ENCODE measurements at regions not wholly inside any gene's neighbourhood (a gene's known extent, or its start where the extent isn't known, plus 50 kb on each side); places are given as distances from the start of the nearest gene placed in this dataset.

DNA sequence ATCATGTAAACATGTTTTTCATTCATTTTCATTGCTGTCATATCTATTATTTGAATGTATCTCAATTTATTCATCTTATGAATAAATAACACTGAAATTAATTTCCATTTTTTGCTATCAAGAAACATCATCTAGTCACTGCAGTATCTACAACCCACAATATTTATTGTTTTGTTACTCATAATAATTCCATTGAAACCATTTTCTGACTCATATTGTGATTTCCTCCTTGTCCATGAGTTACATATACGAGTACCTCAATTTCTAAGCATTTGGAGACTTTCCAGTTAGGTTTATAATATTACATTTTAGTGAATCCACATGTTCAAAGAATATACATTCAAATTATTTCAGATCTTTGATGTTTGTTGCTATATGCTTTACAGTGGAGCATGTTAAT lies 1524.0 kb downstream of the SLITRK1 start:
- Mint-ChIP-seq H3K27ac (no peak overlapping the region), H3K4me1 (no peaks in the 10 kb centered on the region), H3K36me3 (no peaks in the 10 kb centered on the region), H3K27me3 (no peaks in the 10 kb centered on the region), H3K9me3 (peaks cover 2% of the 10 kb centered on the region), H3K4me3 (no peak overlapping the region)
- no peak for ATAC-seq

DNA sequence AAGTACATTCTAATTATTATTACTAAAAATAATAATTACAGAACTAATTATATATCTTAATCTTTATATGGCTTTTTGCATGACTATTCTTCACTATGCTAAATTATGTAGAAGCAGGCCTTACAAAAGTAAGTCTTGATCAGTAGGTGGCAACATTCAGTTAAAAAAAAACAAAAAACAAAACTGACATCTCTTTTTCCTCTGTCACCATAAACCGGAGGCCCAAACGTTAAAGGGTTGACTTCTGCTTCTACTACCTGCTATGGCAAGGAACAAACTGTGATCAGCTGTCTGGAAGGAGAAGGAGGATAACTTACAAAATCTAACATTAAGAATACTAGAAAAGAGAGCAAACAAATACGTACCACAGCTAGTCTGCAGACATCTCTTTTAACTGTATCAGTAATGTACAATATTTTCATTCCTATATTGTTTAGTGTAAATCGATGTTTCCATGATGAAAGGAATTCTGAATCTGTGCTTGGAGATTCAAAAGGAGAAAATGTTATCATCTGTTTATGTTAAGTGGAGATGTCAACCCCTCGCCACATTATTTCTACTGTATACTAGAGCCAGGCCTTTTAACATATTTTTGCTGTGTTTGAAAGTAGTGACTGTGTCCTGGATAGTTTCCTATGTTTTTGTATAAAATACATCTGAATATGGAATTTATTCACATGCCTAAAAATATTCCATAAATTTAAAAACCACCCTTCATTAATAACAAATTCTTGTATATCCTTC lies 1525.4 kb downstream of the SLITRK1 start:
- no peak for ATAC-seq
- no peaks in the 10 kb centered on the region for H3K4me1 Mint-ChIP-seq
- no peak overlapping the region for H3K4me3 Mint-ChIP-seq
- H3K36me3 Mint-ChIP-seq: no peaks in the 10 kb centered on the region
- H3K9me3 Mint-ChIP-seq: peaks cover 2% of the 10 kb centered on the region
- H3K27me3 Mint-ChIP-seq: no peaks in the 10 kb centered on the region
- no peak overlapping the region for H3K27ac Mint-ChIP-seq

GRCh38 chr13:82344867-82345266 lies 1537.4 kb downstream of the SLITRK1 start:
- Mint-ChIP-seq H3K27me3 (no peaks in the 10 kb centered on the region), H3K36me3 (no peaks in the 10 kb centered on the region), H3K4me3 (no peak overlapping the region), H3K4me1 (no peaks in the 10 kb centered on the region), H3K9me3 (no peaks in the 10 kb centered on the region), H3K27ac (no peak overlapping the region)
- no peak for ATAC-seq

DNA sequence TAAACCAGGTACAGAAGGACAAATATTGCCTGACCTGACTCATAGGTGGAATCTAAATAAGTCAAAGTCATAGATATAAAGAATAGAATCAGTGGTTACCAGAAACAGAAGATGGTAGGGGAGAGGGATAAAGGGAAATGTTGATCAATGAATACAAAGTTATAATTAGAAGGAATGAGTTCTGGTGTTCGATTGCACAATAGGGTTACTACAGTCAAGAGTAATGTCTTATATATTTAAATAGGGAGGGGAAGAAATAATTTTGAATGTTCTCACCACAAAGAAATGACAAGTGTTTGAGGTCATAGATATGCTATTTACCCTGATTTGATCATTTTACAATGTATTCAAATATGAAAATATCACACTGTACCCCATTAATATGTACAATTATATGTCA lies 1541.2 kb downstream of the SLITRK1 start:
- ATAC-seq: no peak
- no peaks in the 10 kb centered on the region for H3K27me3 Mint-ChIP-seq
- no peaks in the 10 kb centered on the region for H3K4me1 Mint-ChIP-seq
- H3K9me3 Mint-ChIP-seq: peaks cover 8% of the 10 kb centered on the region
- H3K36me3 Mint-ChIP-seq: no peaks in the 10 kb centered on the region
- no peak overlapping the region for H3K4me3 Mint-ChIP-seq
- no peak overlapping the region for H3K27ac Mint-ChIP-seq

GRCh38 chr13:82330499-82330898 lies 1551.8 kb downstream of the SLITRK1 start:
- no peaks in the 10 kb centered on the region for H3K36me3 Mint-ChIP-seq
- ATAC-seq: no peak
- no peaks in the 10 kb centered on the region for H3K4me1 Mint-ChIP-seq
- H3K9me3 Mint-ChIP-seq: peaks cover 4% of the 10 kb centered on the region
- H3K27ac Mint-ChIP-seq: no peak overlapping the region
- no peaks in the 10 kb centered on the region for H3K27me3 Mint-ChIP-seq
- H3K4me3 Mint-ChIP-seq: no peak overlapping the region

- Mint-ChIP-seq H3K4me3 (no peak overlapping the region), H3K27ac (no peak overlapping the region), H3K9me3 (peaks cover 3% of the 10 kb centered on the region), H3K27me3 (no peaks in the 10 kb centered on the region), H3K36me3 (no peaks in the 10 kb centered on the region), H3K4me1 (no peaks in the 10 kb centered on the region)
- peak; percentile 27 for ATAC-seq
Observed at GRCh38 chr13:82323101-82323500, 1559.2 kb downstream of the SLITRK1 start.

- no peaks in the 10 kb centered on the region for H3K27me3 Mint-ChIP-seq
- no peak for ATAC-seq
- H3K4me3 Mint-ChIP-seq: no peak overlapping the region
- no peaks in the 10 kb centered on the region for H3K36me3 Mint-ChIP-seq
- no peaks in the 10 kb centered on the region for H3K4me1 Mint-ChIP-seq
- no peak overlapping the region for H3K27ac Mint-ChIP-seq
- peaks cover 7% of the 10 kb centered on the region for H3K9me3 Mint-ChIP-seq
Observed at GRCh38 chr13:82305588-82305987, 1576.7 kb downstream of the SLITRK1 start.

DNA sequence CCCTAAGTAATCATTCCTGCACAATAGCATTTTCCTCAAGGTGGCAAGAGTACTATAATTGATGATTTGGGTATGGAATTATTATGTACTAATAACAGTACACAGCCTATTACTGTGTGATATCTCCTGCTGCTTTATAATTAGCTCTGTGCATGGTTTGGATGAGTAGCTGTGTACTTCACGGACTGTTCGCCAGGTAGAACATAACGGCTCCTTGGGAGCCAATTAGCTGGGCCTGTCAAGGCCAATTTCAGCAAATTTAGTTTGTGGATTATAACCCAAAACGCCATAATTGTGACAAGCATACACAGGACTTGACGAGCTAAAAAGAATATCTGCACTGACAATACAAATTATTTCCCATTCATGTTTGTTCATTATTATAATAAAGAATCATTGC lies 1584.2 kb downstream of the SLITRK1 start:
- no peaks in the 10 kb centered on the region for H3K27me3 Mint-ChIP-seq
- no peak overlapping the region for H3K4me3 Mint-ChIP-seq
- H3K36me3 Mint-ChIP-seq: no peaks in the 10 kb centered on the region
- H3K27ac Mint-ChIP-seq: no peak overlapping the region
- peaks cover 10% of the 10 kb centered on the region for H3K9me3 Mint-ChIP-seq
- ATAC-seq: no peak
- H3K4me1 Mint-ChIP-seq: no peaks in the 10 kb centered on the region

DNA sequence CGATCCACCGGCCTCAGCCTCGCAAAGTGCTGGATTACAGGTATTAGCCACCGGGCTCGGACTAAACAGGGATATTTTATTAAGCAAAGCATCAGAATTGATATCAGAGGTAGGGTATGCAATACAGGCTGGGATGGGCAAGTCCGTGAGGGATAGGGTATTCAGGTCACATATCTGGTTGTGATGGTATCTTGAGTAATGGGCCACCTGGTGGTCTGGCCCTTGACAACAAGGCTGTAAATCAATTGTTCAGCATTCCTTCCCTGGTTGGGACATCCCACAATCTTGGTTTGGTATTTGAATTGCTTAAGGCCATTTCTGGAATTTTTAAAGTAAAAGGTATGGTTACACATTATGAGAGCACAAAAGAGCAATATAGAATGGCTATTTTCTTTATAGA lies 1588.0 kb downstream of the SLITRK1 start:
- ATAC-seq: no peak
- Mint-ChIP-seq H3K4me1 (no peaks in the 10 kb centered on the region), H3K4me3 (no peak overlapping the region), H3K27ac (no peak overlapping the region), H3K27me3 (no peaks in the 10 kb centered on the region), H3K36me3 (no peaks in the 10 kb centered on the region), H3K9me3 (peaks cover 7% of the 10 kb centered on the region)

DNA sequence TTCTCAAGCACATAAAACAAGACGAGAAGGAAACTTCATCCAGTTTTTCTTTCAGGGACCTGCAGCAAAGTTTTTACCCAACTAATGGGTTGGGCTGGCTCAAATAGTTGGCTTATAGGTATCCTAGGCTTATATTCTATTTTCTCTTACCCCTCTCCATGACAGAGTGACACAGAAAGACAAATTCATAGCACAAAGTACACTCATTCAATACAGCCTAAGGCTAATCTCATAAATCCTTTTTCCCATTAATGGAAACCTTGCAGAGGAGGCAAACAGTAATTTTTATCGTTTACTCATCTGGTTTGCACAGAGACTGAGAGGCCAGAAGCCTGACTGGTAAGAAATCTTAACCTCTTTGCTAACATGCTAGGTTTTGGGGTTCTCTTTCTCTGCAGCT lies 1589.9 kb downstream of the SLITRK1 start:
- H3K9me3 Mint-ChIP-seq: peaks cover 7% of the 10 kb centered on the region
- no peaks in the 10 kb centered on the region for H3K36me3 Mint-ChIP-seq
- H3K4me3 Mint-ChIP-seq: no peak overlapping the region
- H3K27me3 Mint-ChIP-seq: no peaks in the 10 kb centered on the region
- ATAC-seq: no peak
- H3K27ac Mint-ChIP-seq: no peak overlapping the region
- H3K4me1 Mint-ChIP-seq: no peaks in the 10 kb centered on the region

DNA sequence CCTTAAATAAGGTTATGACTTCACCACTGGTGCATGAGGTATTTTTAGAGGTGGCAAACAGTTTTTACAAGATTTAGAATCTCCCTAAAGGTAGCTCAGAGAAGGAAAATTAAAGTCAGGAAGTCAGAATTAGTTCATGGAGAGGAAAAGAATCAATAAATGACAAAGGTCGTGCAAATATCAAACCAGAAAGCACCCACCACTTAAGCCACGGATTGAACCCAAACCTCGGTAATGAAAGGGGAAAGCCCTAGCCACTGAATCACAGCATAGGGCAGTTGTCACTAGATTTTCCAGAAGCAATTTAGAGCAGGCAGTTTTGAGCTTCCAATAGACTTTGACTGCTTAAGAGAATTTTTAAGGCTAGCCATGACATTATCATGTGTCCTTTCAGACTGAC lies 1590.4 kb downstream of the SLITRK1 start:
- Mint-ChIP-seq H3K4me3 (no peak overlapping the region), H3K4me1 (no peaks in the 10 kb centered on the region), H3K9me3 (peaks cover 7% of the 10 kb centered on the region), H3K27me3 (no peaks in the 10 kb centered on the region), H3K27ac (no peak overlapping the region), H3K36me3 (no peaks in the 10 kb centered on the region)
- no peak for ATAC-seq

DNA sequence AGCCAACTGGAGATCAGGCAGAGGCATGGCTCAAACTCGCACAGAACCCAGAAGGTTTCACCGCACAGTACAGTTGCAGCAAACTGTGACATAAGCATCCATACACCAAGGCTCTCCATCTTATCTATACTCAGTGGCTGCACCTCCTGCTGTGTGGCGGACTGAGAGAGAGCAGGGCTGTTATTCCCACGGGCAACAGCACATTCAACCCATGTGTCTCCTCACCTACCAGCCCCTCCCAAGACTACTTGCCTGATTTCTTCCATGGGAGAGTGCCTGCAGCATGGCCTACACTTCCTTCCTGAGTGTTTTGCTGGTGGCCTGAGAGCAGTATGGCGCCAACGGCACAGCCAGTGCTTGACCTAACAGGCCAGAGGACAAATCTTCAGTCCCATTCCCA lies 1606.6 kb downstream of the SLITRK1 start:
- Mint-ChIP-seq H3K9me3 (peaks cover 3% of the 10 kb centered on the region), H3K4me1 (no peaks in the 10 kb centered on the region)

DNA sequence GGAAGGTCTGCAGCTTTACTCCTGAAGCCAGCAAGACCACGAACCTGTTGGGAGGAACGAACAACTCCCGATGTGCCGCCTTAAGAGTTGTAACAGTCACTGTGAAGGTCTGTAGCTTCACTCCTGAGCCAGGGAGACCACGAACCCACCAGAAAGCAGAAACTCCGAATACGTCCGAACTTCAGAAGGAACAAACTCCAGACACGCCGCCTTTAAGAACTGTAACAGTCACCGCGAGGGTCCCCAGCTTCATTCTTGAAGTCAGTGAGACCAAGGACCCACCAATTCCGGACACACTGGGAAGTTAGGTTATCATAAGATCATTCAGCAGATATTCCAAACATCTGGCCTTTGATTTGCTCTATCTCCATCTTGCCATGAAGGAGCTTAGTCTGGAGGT lies 1623.0 kb downstream of the SLITRK1 start:
- Mint-ChIP-seq H3K27ac (no peak overlapping the region), H3K4me1 (no peaks in the 10 kb centered on the region), H3K9me3 (peaks cover 8% of the 10 kb centered on the region), H3K36me3 (no peaks in the 10 kb centered on the region), H3K4me3 (no peak overlapping the region), H3K27me3 (no peaks in the 10 kb centered on the region)
- no peak for ATAC-seq

More for the DNA sequence above, 1606.6 kb downstream of the SLITRK1 start:
- Mint-ChIP-seq H3K27me3 (no peaks in the 10 kb centered on the region), H3K27ac (no peak overlapping the region), H3K4me3 (no peak overlapping the region), H3K36me3 (no peaks in the 10 kb centered on the region)
- no peak for ATAC-seq

DNA sequence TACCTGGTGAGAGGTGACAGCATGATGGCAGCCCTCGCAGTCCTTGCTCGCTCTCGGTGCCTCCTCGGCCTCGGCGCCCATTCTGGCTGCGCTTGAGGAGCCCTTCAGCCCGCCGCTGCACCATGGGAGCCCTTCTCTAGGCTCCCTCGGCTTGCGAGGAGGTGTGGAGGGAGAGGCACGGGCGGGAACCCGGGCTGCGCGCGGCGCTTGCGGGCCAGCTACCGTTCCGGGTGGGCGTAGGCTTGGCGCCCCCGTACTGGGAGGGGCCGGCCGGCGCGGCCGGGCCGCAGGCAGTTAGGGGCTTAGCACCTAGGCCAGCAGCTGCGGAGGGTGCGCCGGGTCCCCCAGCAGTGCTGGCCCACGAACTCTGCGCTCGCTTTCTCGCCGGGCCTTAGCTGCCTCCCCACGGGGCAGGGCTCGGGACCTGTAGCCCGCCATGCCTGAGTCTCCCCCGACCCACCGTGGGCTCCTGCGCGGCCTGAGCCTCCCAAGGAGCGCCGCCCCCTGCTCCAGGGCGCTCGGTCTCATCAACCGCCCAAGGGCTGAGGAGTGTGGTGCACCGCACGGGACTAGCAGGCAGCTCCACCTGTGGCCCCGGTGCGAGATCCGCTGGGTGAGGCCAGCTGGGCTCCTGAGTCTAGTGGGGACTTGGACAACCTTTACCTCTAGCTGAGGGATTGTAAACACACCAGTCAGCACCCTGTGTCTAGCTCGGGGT lies 1624.3 kb downstream of the SLITRK1 start:
- peak; percentile 20 for ATAC-seq
- Mint-ChIP-seq H3K27me3 (no peaks in the 10 kb centered on the region), H3K4me1 (no peaks in the 10 kb centered on the region), H3K9me3 (peaks cover 8% of the 10 kb centered on the region), H3K27ac (no peak overlapping the region), H3K36me3 (no peaks in the 10 kb centered on the region), H3K4me3 (no peak overlapping the region)

DNA sequence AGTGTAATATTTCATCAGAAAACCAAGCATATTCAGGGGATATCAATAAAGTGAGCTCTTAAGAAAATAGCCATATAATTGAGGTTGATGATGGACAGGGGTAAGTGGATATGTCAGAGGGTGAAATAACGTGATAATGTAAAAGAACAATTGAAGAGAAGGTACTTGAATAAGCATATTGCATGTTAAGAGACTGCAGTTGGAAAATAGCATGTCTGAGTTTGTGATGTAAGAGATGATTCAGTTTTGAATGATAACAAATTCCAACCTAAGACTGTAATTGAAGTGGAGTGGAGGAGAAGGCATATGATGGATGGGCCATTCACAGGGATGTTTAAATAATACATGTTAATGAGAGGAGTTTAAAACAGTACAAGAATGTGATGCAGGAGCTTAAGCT lies 1633.5 kb downstream of the SLITRK1 start:
- Mint-ChIP-seq H3K27me3 (no peaks in the 10 kb centered on the region), H3K36me3 (no peaks in the 10 kb centered on the region), H3K4me3 (no peak overlapping the region), H3K9me3 (peaks cover 5% of the 10 kb centered on the region), H3K27ac (no peak overlapping the region), H3K4me1 (no peaks in the 10 kb centered on the region)
- ATAC-seq: no peak

DNA sequence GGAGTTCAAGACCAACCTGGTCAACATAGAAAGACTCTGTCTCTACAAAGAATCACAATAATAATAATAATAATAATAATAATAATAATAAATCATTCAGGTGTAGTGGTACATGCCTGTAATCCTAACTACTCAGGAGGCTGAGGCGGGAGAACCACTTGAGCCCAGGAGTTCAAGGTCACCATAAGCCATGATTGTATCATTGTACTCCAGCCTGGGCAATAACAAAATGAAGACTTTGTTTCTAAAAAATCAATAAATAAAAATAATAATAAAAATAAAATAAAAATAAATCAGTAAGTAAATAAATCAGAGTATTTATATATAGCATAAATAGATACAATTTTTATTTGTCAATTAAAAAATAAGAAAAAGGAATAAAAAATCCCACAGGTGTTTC lies 1636.4 kb downstream of the SLITRK1 start:
- Mint-ChIP-seq H3K4me3 (no peak overlapping the region), H3K27me3 (no peaks in the 10 kb centered on the region), H3K9me3 (no peaks in the 10 kb centered on the region), H3K36me3 (no peaks in the 10 kb centered on the region), H3K27ac (no peak overlapping the region), H3K4me1 (no peaks in the 10 kb centered on the region)
- ATAC-seq: no peak
